ENCODE measurements at regions not wholly inside any gene's neighbourhood (a gene's known extent, or its start where the extent isn't known, plus 50 kb on each side); places are given as distances from the start of the nearest gene placed in this dataset.

DNA sequence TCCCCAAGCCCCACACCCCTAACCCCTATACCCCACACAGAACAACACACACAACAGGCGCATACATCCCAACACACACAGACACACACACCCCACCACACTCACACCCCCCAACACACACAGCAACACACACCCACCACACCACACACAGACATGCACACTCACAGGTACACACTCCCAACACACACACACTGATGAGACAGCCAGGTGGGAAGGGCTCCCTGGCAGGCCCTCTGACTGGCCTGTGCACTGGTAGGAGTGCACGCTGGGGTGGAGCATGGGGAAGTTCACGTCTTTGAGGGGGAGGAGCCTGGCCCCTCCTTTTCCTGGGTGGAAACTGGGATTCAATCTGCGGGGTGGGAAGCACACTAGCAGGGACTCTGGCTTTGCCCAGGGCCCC lies 116.7 kb downstream of the RHOU start:
- Histone ChIP-seq H3K4me2 (no peak overlapping the region), H4K20me1 (replicated peaks; ENCODE audit: insufficient read depth) (no peaks in the 10 kb centered on the region), H3K27me3 (ENCODE audit: insufficient read depth) (no peaks in the 10 kb centered on the region), H3K4me1 (ENCODE audit: insufficient read depth) (peaks cover 42% of the 10 kb centered on the region), H3K27ac (ENCODE audit: low read depth) (no peak overlapping the region), H3K36me3 (ENCODE audit: insufficient read depth) (no peaks in the 10 kb centered on the region), H3F3A (replicated peaks; ENCODE audit: low read depth) (peaks cover 4% of the 10 kb centered on the region; the same call in 1 of the 2 replicates), H3K4me3 (no peak overlapping the region), H3K9me2 (ENCODE audit: insufficient read depth) (no peaks in the 10 kb centered on the region), H3K79me2 (replicated peaks; ENCODE audit: insufficient read depth) (no peaks in the 10 kb centered on the region), H2AFZ (no peak overlapping the region)
- DNase-seq (ENCODE audit: low spot score), result no peak
- ATAC-seq, result peak; percentile 49
- no peaks in the 10 kb centered on the region for H3K27me3 Mint-ChIP-seq (ENCODE audit: insufficient read depth, low read depth, poor library complexity)
- TF ChIP-seq CREB1 (CRISPR knock-in tag; IDR thresholded peaks at IDR 0.05; ENCODE audit: low read depth) (no peak), JUNB (IDR thresholded peaks at IDR 0.05; ENCODE audit: unreplicated experiment) (no peak), EZH2 (IDR thresholded peaks at IDR 0.05; ENCODE audit: low read depth, unreplicated experiment) (no peak), EZH2phosphoT487 (IDR thresholded peaks at IDR 0.05; ENCODE audit: unreplicated experiment) (no peak), NANOG (IDR thresholded peaks at IDR 0.05; ENCODE audit: borderline replicate concordance) (no peak), ZNF114 (CRISPR knock-in tag; IDR thresholded peaks at IDR 0.05) (no peak), ZNF331 (CRISPR knock-in tag; IDR thresholded peaks at IDR 0.05; ENCODE audit: low read depth) (no peak), STAT1 (IDR thresholded peaks at IDR 0.05; ENCODE audit: unreplicated experiment) (no peak)
- TF ChIP-seq, protein P1, sequence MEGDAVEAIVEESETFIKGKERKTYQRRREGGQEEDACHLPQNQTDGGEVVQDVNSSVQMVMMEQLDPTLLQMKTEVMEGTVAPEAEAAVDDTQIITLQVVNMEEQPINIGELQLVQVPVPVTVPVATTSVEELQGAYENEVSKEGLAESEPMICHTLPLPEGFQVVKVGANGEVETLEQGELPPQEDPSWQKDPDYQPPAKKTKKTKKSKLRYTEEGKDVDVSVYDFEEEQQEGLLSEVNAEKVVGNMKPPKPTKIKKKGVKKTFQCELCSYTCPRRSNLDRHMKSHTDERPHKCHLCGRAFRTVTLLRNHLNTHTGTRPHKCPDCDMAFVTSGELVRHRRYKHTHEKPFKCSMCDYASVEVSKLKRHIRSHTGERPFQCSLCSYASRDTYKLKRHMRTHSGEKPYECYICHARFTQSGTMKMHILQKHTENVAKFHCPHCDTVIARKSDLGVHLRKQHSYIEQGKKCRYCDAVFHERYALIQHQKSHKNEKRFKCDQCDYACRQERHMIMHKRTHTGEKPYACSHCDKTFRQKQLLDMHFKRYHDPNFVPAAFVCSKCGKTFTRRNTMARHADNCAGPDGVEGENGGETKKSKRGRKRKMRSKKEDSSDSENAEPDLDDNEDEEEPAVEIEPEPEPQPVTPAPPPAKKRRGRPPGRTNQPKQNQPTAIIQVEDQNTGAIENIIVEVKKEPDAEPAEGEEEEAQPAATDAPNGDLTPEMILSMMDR (conservative IDR thresholded peaks at IDR 0.05; ENCODE audit: low read depth in 2 of 2), result no peak
- TF ChIP-seq, protein P2, sequence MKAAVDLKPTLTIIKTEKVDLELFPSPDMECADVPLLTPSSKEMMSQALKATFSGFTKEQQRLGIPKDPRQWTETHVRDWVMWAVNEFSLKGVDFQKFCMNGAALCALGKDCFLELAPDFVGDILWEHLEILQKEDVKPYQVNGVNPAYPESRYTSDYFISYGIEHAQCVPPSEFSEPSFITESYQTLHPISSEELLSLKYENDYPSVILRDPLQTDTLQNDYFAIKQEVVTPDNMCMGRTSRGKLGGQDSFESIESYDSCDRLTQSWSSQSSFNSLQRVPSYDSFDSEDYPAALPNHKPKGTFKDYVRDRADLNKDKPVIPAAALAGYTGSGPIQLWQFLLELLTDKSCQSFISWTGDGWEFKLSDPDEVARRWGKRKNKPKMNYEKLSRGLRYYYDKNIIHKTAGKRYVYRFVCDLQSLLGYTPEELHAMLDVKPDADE (IDR thresholded peaks at IDR 0.05), result no peak
- TF ChIP-seq, protein P3, sequence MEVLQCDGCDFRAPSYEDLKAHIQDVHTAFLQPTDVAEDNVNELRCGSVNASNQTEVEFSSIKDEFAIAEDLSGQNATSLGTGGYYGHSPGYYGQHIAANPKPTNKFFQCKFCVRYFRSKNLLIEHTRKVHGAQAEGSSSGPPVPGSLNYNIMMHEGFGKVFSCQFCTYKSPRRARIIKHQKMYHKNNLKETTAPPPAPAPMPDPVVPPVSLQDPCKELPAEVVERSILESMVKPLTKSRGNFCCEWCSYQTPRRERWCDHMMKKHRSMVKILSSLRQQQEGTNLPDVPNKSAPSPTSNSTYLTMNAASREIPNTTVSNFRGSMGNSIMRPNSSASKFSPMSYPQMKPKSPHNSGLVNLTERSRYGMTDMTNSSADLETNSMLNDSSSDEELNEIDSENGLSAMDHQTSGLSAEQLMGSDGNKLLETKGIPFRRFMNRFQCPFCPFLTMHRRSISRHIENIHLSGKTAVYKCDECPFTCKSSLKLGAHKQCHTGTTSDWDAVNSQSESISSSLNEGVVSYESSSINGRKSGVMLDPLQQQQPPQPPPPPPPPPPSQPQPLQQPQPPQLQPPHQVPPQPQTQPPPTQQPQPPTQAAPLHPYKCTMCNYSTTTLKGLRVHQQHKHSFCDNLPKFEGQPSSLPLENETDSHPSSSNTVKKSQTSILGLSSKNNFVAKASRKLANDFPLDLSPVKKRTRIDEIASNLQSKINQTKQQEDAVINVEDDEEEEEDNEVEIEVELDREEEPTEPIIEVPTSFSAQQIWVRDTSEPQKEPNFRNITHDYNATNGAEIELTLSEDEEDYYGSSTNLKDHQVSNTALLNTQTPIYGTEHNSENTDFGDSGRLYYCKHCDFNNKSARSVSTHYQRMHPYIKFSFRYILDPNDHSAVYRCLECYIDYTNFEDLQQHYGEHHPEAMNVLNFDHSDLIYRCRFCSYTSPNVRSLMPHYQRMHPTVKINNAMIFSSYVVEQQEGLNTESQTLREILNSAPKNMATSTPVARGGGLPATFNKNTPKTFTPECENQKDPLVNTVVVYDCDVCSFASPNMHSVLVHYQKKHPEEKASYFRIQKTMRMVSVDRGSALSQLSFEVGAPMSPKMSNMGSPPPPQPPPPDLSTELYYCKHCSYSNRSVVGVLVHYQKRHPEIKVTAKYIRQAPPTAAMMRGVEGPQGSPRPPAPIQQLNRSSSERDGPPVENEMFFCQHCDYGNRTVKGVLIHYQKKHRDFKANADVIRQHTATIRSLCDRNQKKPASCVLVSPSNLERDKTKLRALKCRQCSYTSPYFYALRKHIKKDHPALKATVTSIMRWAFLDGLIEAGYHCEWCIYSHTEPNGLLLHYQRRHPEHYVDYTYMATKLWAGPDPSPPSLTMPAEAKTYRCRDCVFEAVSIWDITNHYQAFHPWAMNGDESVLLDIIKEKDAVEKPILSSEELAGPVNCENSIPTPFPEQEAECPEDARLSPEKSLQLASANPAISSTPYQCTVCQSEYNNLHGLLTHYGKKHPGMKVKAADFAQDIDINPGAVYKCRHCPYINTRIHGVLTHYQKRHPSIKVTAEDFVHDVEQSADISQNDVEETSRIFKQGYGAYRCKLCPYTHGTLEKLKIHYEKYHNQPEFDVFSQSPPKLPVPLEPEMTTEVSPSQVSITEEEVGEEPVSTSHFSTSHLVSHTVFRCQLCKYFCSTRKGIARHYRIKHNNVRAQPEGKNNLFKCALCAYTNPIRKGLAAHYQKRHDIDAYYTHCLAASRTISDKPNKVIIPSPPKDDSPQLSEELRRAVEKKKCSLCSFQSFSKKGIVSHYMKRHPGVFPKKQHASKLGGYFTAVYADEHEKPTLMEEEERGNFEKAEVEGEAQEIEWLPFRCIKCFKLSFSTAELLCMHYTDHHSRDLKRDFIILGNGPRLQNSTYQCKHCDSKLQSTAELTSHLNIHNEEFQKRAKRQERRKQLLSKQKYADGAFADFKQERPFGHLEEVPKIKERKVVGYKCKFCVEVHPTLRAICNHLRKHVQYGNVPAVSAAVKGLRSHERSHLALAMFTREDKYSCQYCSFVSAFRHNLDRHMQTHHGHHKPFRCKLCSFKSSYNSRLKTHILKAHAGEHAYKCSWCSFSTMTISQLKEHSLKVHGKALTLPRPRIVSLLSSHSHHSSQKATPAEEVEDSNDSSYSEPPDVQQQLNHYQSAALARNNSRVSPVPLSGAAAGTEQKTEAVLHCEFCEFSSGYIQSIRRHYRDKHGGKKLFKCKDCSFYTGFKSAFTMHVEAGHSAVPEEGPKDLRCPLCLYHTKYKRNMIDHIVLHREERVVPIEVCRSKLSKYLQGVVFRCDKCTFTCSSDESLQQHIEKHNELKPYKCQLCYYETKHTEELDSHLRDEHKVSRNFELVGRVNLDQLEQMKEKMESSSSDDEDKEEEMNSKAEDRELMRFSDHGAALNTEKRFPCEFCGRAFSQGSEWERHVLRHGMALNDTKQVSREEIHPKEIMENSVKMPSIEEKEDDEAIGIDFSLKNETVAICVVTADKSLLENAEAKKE (CRISPR knock-in tag; IDR thresholded peaks at IDR 0.05), result no peak
- TF ChIP-seq, protein P4, sequence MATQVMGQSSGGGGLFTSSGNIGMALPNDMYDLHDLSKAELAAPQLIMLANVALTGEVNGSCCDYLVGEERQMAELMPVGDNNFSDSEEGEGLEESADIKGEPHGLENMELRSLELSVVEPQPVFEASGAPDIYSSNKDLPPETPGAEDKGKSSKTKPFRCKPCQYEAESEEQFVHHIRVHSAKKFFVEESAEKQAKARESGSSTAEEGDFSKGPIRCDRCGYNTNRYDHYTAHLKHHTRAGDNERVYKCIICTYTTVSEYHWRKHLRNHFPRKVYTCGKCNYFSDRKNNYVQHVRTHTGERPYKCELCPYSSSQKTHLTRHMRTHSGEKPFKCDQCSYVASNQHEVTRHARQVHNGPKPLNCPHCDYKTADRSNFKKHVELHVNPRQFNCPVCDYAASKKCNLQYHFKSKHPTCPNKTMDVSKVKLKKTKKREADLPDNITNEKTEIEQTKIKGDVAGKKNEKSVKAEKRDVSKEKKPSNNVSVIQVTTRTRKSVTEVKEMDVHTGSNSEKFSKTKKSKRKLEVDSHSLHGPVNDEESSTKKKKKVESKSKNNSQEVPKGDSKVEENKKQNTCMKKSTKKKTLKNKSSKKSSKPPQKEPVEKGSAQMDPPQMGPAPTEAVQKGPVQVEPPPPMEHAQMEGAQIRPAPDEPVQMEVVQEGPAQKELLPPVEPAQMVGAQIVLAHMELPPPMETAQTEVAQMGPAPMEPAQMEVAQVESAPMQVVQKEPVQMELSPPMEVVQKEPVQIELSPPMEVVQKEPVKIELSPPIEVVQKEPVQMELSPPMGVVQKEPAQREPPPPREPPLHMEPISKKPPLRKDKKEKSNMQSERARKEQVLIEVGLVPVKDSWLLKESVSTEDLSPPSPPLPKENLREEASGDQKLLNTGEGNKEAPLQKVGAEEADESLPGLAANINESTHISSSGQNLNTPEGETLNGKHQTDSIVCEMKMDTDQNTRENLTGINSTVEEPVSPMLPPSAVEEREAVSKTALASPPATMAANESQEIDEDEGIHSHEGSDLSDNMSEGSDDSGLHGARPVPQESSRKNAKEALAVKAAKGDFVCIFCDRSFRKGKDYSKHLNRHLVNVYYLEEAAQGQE (IDR thresholded peaks at IDR 0.05; ENCODE audit: unreplicated experiment), result no peak
- no peak overlapping the region for H3K27ac Mint-ChIP-seq
- no peak overlapping the region for H3K4me3 Mint-ChIP-seq
- H3K36me3 Mint-ChIP-seq (ENCODE audit: low read depth), result peaks cover 24% of the 10 kb centered on the region; the same call in 2 of the 3 replicates
- peaks cover 26% of the 10 kb centered on the region for H3K4me1 Mint-ChIP-seq
- peaks cover 25% of the 10 kb centered on the region for H3K9me3 Mint-ChIP-seq

All from GM23338 (cell line).